ENCODE measurements at regions not wholly inside any gene's neighbourhood (a gene's known extent, or its start where the extent isn't known, plus 50 kb on each side); places are given as distances from the start of the nearest gene placed in this dataset.

DNA sequence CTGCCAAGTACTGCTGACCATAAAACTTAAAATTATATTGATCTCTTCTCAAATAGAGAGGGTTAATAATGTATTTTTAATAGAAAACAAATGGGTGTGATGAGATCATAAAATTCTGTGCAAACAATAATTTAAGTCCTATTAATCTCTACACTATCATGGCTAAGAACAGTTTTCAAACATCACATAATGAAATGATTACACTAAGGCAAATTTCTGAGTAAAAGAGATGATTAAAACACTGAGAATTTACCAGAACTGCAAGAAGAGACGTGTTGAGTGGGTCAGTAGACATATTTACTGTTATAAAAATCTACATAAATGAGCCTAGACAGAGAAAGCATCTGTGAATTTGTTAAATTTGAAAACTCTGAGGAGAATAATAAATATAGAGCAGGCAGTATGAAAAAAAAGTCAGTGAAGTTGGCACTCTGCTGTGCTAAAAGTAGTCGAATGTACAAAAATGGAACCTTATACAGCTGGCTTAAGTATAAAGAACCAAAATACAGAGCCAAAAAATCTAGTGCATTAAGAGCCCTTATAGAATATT is 302.6 kb upstream of the MANEA start:
- WGBS (ENCODE audit: low lambda C conversion rate), result 1% methylated on average over 2 of the region's 2 CpGs
- Histone ChIP-seq H3K4me2 (ENCODE audit: low read depth, low read length) (no peak overlapping the region), H3K27me3 (ENCODE audit: control insufficient read depth in 1 of 2, insufficient read depth in 2 of 2, low read length in 2 of 2) (no peaks in the 10 kb centered on the region), H3K4me3 (replicated peaks in 1 of 3; ENCODE audit: insufficient read depth in 1 of 3, low read depth in 2 of 3, low read length in 3 of 3) (no peak overlapping the region), H3K9ac (ENCODE audit: insufficient read depth, low read depth, low read length) (no peak overlapping the region), H2AFZ (ENCODE audit: low read length) (no peak overlapping the region), H3K79me2 (ENCODE audit: insufficient read depth, low read length) (no peaks in the 10 kb centered on the region), H3K4me1 (ENCODE audit: insufficient read depth, low read length) (no peaks in the 10 kb centered on the region), H4K20me1 (ENCODE audit: insufficient read depth, low read length) (no peaks in the 10 kb centered on the region), H3K9me3 (ENCODE audit: low read length) (no peaks in the 10 kb centered on the region), H3K36me3 (replicated peaks in 1 of 2; ENCODE audit: control insufficient read depth in 1 of 2, insufficient read depth in 2 of 2, low read length in 2 of 2) (no peaks in the 10 kb centered on the region), H3K27ac (ENCODE audit: extremely low read length, insufficient read depth, low read length) (no peak overlapping the region)
- intact Hi-C loops (cut with micrococcal nuclease; ENCODE audit: unreplicated experiment) (no loop called here), in situ Hi-C loops (cut with HindIII; ENCODE audit: extremely low pct_ligation_motif_present, low pct_unique_long_range_greater_than_20kb) (no loop called here)
- FAIRE-seq (no peak), DNase-seq (ENCODE audit: low spot score) (no peak), ATAC-seq (no peak)
- ChIA-PET POLR2A (no interaction called here), CTCF (ENCODE audit: low intra/inter-chr PET ratio, low total read pairs) (no interaction called here)
- no peak for TF ChIP-seq ZFP1 (CRISPR knock-in tag; IDR thresholded peaks at IDR 0.05)
- TF ChIP-seq ERF (CRISPR knock-in tag; IDR thresholded peaks at IDR 0.05), result no peak
- no peak for TF ChIP-seq SP5 (CRISPR knock-in tag; IDR thresholded peaks at IDR 0.05; ENCODE audit: borderline replicate concordance, low read depth)
- TF ChIP-seq ZNF557 (CRISPR knock-in tag; IDR thresholded peaks at IDR 0.05), result no peak
- no peak for TF ChIP-seq ZNF160 (CRISPR knock-in tag; IDR thresholded peaks at IDR 0.05)
- TF ChIP-seq ZSCAN30 (CRISPR knock-in tag; IDR thresholded peaks at IDR 0.05), result no peak
- TF ChIP-seq, protein P1, sequence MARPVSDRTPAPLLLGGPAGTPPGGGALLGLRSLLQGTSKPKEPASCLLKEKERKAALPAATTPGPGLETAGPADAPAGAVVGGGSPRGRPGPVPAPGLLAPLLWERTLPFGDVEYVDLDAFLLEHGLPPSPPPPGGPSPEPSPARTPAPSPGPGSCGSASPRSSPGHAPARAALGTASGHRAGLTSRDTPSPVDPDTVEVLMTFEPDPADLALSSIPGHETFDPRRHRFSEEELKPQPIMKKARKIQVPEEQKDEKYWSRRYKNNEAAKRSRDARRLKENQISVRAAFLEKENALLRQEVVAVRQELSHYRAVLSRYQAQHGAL (CRISPR knock-in tag; IDR thresholded peaks at IDR 0.05; ENCODE audit: not compliant biosample characterization), result no peak
- no peak for TF ChIP-seq UBTF (CRISPR knock-in tag; IDR thresholded peaks at IDR 0.05)
- no peak for TF ChIP-seq SALL1 (CRISPR knock-in tag; IDR thresholded peaks at IDR 0.05)
- TF ChIP-seq NFE2 (CRISPR knock-in tag; IDR thresholded peaks at IDR 0.05), result no peak
- TF ChIP-seq HNRNPK (IDR thresholded peaks at IDR 0.05; ENCODE audit: low read depth, low read length, poor library complexity, severe bottlenecking), result no peak
- no peak for TF ChIP-seq ZNF574 (CRISPR knock-in tag; IDR thresholded peaks at IDR 0.05)
- no TSS peak for BruUV-seq (replicated peaks)
